ENCODE measurements at regions not wholly inside any gene's neighbourhood (a gene's known extent, or its start where the extent isn't known, plus 50 kb on each side); places are given as distances from the start of the nearest gene placed in this dataset.
A peak's percentile ranks its signal among the peaks of the same experiment; 100 is the strongest.
"Not testable (repeated sequence)": the region's sequence is repeated elsewhere in the genome, so short reads cannot be mapped to it uniquely, and the experiment has no call there.

DNA sequence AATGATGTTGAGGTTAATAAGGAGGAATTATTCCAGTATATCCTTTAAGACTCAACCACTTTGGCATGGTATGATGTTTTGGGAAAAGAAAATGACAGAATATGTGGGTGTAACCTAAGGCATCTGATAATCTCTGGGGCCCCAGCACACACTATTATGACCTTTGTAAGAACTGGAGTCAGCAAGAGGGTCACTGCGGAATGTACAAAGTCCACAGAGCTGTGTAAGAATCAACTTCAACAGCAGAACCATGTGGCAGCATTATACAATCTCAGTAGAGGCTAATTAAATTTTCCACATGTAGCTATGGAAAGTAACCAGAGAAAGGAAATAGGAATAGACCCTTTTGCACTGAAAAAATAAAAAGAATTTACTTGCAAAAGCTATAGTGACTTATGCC lies 445.1 kb upstream of the UBE2E3 start:
- TF ChIP-seq, protein P1, sequence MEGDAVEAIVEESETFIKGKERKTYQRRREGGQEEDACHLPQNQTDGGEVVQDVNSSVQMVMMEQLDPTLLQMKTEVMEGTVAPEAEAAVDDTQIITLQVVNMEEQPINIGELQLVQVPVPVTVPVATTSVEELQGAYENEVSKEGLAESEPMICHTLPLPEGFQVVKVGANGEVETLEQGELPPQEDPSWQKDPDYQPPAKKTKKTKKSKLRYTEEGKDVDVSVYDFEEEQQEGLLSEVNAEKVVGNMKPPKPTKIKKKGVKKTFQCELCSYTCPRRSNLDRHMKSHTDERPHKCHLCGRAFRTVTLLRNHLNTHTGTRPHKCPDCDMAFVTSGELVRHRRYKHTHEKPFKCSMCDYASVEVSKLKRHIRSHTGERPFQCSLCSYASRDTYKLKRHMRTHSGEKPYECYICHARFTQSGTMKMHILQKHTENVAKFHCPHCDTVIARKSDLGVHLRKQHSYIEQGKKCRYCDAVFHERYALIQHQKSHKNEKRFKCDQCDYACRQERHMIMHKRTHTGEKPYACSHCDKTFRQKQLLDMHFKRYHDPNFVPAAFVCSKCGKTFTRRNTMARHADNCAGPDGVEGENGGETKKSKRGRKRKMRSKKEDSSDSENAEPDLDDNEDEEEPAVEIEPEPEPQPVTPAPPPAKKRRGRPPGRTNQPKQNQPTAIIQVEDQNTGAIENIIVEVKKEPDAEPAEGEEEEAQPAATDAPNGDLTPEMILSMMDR (conservative IDR thresholded peaks at IDR 0.05; ENCODE audit: low read depth): no peak
- no peak for DNase-seq (ENCODE audit: low spot score)
- H3K27ac ChIP-seq: no peak overlapping the region
- POLR2A ChIA-PET (ENCODE audit: low non-redundant PET): no interaction called here
- CTCF ChIA-PET: interaction anchor here (0.6 kb wide), 1 partner anchor 1524 kb away, joined by 4 read pairs; no protein-coding TSS in a partner anchor

GRCh38 chr2:180531787-180532186 lies 448.6 kb upstream of the UBE2E3 start:
- CTCF ChIA-PET: not testable (repeated sequence)

DNA sequence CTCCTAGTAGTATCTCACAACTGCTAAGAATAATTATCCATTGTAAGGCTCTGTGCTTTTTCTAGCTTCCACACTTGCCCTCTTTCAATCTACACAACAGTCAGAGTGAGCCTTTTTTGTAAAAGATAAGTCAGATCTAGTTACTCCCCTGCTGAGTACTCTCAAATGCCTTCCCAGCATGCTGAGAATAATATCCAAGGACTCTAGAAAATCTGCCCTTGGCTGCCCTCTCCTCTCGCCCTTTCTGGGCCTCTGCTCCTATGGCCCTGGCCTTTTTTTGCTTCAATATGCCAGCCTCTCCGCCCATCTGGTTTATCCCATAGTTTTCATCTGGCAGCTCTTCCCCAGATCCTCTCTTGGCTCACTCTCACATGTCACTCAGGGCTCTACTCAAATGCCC lies 455.9 kb upstream of the UBE2E3 start:
- TF ChIP-seq, protein P1 (conservative IDR thresholded peaks at IDR 0.05; ENCODE audit: low read depth): no peak
- DNase-seq (ENCODE audit: low spot score): no peak
- ChIA-PET POLR2A (ENCODE audit: low non-redundant PET) (no interaction called here), CTCF (interaction anchor here (0.7 kb wide), 2 partner anchors 196 to 1095 kb away, joined by 3 read pairs; no protein-coding TSS in a partner anchor)
- H3K27ac ChIP-seq: no peak overlapping the region

More at GRCh38 chr2:180531787-180532186, 448.6 kb upstream of the UBE2E3 start:
- H3K27ac ChIP-seq; POLR2A ChIA-PET (ENCODE audit: low non-redundant PET); DNase-seq (ENCODE audit: low spot score): not testable (repeated sequence)

DNA sequence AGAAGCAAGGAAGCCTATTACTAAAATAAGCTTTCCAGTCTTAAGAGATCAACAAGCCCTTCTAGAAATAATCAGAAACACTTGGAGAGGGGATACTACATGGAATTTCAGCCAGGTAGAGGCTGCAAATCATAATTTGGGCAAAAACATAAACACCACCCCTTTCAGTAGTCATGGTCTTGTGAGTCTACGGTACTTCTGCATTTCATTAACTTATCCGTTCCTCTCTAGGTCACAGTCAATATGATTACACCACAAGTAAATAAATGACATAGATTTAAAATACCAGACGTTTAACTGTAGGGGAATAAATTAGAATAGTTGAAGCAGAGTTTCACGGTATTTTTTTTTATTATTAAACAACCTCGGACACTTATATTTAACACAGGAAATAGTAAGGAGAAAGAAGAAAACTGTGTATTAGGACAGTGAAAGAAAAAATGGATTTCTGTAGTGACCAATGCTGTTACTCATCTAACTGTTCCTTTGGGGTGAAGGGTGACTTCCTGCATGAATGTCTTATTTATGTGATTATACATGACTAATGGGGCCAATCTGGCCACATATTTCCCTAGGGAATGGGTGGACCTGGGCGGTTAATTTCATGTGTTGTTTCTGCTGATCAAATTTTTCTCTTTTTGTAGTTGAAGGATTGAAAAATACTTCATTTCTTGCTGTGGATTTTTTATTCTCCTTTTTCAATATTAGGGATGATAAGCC lies 456.6 kb upstream of the UBE2E3 start:
- ChIA-PET CTCF (interaction anchor here (0.7 kb wide), 1 partner anchor 195 kb away, joined by 3 read pairs; no protein-coding TSS in a partner anchor), POLR2A (ENCODE audit: low non-redundant PET) (interaction anchor here (0.7 kb wide), 1 partner anchor 734 kb away, joined by 3 read pairs; no protein-coding TSS in a partner anchor)
- H3K27ac ChIP-seq: no peak overlapping the region
- peak; percentile 51 for DNase-seq (ENCODE audit: low spot score)
- TF ChIP-seq, protein P1 (conservative IDR thresholded peaks at IDR 0.05; ENCODE audit: low read depth): no peak

- ChIA-PET POLR2A (ENCODE audit: low non-redundant PET) (no interaction called here), CTCF (interaction anchor here (0.9 kb wide), 1 partner anchor 13 kb away, joined by 3 read pairs; no protein-coding TSS in a partner anchor)
- peak; percentile 46 for DNase-seq (ENCODE audit: low spot score)
- H3K27ac ChIP-seq: no peak overlapping the region
- TF ChIP-seq, protein P1 (conservative IDR thresholded peaks at IDR 0.05; ENCODE audit: low read depth): no peak
Measured at GRCh38 chr2:180520921-180521581, 459.4 kb upstream of the UBE2E3 start.

- H3K27ac ChIP-seq: no peak overlapping the region
- POLR2A ChIA-PET (ENCODE audit: low non-redundant PET): no interaction called here
- TF ChIP-seq, protein P1 (conservative IDR thresholded peaks at IDR 0.05; ENCODE audit: low read depth): no peak
- DNase-seq (ENCODE audit: low spot score): no peak
- CTCF ChIA-PET: interaction anchor here (0.6 to 0.9 kb wide), 3 partner anchors 13 to 460 kb away, joined by 3 read pairs; partner anchors contain the start of gene UBE2E3
Measured at GRCh38 chr2:180520206-180520605, 460.2 kb upstream of the UBE2E3 start.
